Skeletal muscle satellite cell (primary cell): ENCODE measurements at regions not wholly inside any gene's neighbourhood (a gene's known extent, or its start where the extent isn't known, plus 50 kb on each side); places are given as distances from the start of the nearest gene placed in this dataset.
"Not testable (repeated sequence)": the region's sequence is repeated elsewhere in the genome, so short reads cannot be mapped to it uniquely, and the experiment has no call there.

Experiments used
- H3K27me3 ChIP-seq: 2 replicates; pipeline ENCODE4 v1.7.0; 2013; ENCODE audit warnings: low read length; ENCODE audit not compliant: control insufficient read depth, insufficient read depth
- H3K36me3 ChIP-seq: 2 replicates; pipeline ENCODE4 v1.7.0; 2013; ENCODE audit warnings: mild to moderate bottlenecking, control low read depth, low read length; ENCODE audit not compliant: insufficient read depth
- H3K4me1 ChIP-seq: 2 replicates; pipeline ENCODE4 v1.7.0; 2013; ENCODE audit warnings: low read length; ENCODE audit not compliant: control insufficient read depth, insufficient read depth
- H3K4me2 ChIP-seq: 2 replicates; pipeline ENCODE4 v1.7.0; 2013; ENCODE audit warnings: mild to moderate bottlenecking, low read length
- H3K4me3 ChIP-seq: 2 replicates; pipeline ENCODE4 v1.7.0; 2013; ENCODE audit warnings: low read length
- H3K9ac ChIP-seq: 2 replicates; pipeline ENCODE4 v1.7.0; 2013; ENCODE audit warnings: mild to moderate bottlenecking, low read depth, low read length, moderate library complexity
- H3K9me3 ChIP-seq: replicated peaks from 2 replicates; pipeline ENCODE4 v1.7.0; 2013; ENCODE audit warnings: mild to moderate bottlenecking, control low read depth, low read length

DNA sequence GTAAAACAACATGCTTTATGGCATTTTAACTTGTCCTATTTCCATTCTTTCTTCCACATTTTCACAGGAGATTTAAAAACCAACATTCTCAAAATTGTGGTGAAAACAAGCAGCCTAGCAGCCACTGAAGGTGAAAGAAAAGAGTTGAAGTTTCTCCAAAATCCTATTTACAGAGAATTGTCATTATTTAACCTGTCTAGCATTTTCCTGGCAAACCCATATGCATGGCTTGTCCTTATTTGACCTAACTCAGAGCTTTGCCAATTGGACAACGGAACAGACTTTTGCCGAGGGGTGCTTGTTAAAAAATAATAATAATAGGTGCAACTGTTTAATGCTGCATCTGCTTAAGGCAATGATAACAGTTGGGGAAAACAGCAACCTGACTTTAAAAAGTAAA is 80.4 kb upstream of the PCSK5 start:
- H3K4me2 ChIP-seq, result no peak overlapping the region
- no peaks in the 10 kb centered on the region for H3K27me3 ChIP-seq
- peaks cover 3% of the 10 kb centered on the region for H3K9me3 ChIP-seq
- H3K9ac ChIP-seq, result no peak overlapping the region
- H3K4me1 ChIP-seq, result peaks cover 7% of the 10 kb centered on the region
- no peaks in the 10 kb centered on the region for H3K36me3 ChIP-seq
- no peak overlapping the region for H3K4me3 ChIP-seq

DNA sequence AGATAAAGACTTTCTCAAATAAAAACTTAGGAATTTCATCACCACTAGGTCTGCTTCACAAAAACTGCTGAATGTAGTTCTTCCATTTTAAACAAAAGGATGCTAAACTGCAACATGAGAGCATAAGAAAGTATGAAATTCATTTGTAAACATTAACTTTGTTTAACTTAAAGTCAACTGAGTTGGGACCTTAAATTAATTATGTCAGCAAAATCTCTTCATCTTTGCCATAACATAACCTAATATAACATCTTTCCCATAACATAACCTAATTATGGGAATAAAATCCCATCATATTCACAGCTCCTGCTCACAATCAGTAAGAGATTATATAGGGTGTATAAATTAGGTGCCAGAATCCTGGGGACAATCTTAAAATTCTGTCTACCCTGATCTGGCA is 78.8 kb upstream of the PCSK5 start:
- Histone ChIP-seq H3K9ac (no peak overlapping the region), H3K9me3 (peaks cover 3% of the 10 kb centered on the region), H3K36me3 (no peaks in the 10 kb centered on the region), H3K4me1 (peaks cover 9% of the 10 kb centered on the region), H3K4me3 (no peak overlapping the region), H3K4me2 (no peak overlapping the region), H3K27me3 (no peaks in the 10 kb centered on the region)

GRCh38 chr9:75812141-75812540 is 78.3 kb upstream of the PCSK5 start:
- Histone ChIP-seq H3K4me3 (no peak overlapping the region), H3K27me3 (no peaks in the 10 kb centered on the region), H3K4me2 (no peak overlapping the region), H3K4me1 (peaks cover 9% of the 10 kb centered on the region), H3K9ac (no peak overlapping the region), H3K9me3 (peaks cover 3% of the 10 kb centered on the region), H3K36me3 (no peaks in the 10 kb centered on the region)

GRCh38 chr9:75814667-75815066 is 75.8 kb upstream of the PCSK5 start:
- Histone ChIP-seq H3K4me1 (peaks cover 9% of the 10 kb centered on the region), H3K9ac (peak overlapping the region; percentile 5), H3K4me2 (peak overlapping the region; percentile 10), H3K36me3 (no peaks in the 10 kb centered on the region), H3K27me3 (no peaks in the 10 kb centered on the region), H3K9me3 (peaks cover 3% of the 10 kb centered on the region), H3K4me3 (no peak overlapping the region)

DNA sequence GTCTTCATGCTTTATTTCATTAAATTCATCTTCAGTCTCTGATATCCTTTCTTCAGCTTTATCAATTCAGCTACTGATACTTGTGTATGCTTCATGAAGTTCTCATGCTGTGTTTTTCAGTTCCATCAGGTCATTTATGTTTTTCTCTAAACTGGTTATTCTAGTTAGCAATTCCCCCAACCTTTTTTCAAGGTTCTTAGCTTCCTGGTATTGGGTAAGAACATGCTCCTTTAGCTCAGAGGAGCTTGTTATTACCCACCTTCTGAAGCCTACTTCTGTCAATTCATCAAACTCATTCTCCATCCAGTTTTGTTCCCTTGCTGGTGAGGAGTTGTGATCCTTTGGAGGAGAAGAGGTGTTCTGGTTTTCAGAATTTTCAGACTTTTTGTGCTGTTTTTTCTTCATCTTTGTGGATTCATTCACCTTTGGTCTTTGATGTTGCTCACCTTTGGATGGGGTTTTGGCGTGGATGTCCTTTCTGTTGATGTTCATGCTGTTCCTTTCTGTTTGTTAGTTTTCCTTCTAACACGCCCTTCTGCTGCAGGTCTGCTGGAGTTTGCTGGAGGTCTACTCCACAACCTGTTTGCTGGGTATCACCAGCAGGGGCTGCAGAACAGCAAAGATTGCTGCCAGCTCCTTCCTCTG is 69.9 kb upstream of the PCSK5 start:
- not testable (repeated sequence) for H3K4me2 ChIP-seq, H3K9me3 ChIP-seq, H3K36me3 ChIP-seq, H3K9ac ChIP-seq, H3K4me3 ChIP-seq, H3K27me3 ChIP-seq
- peaks cover 21% of the 10 kb centered on the region for H3K4me1 ChIP-seq

- Histone ChIP-seq H3K4me1 (peaks cover 21% of the 10 kb centered on the region), H3K4me3 (no peak overlapping the region), H3K9me3 (no peaks in the 10 kb centered on the region), H3K4me2 (no peak overlapping the region), H3K27me3 (no peaks in the 10 kb centered on the region), H3K36me3 (no peaks in the 10 kb centered on the region), H3K9ac (no peak overlapping the region)
Observed at GRCh38 chr9:75823151-75823550, 67.3 kb upstream of the PCSK5 start.

- Histone ChIP-seq H3K4me2 (no peak overlapping the region), H3K4me3 (no peak overlapping the region), H3K36me3 (no peaks in the 10 kb centered on the region), H3K27me3 (no peaks in the 10 kb centered on the region), H3K9me3 (no peaks in the 10 kb centered on the region), H3K4me1 (peaks cover 21% of the 10 kb centered on the region), H3K9ac (no peak overlapping the region)
Observed at GRCh38 chr9:75824816-75825568, 65.5 kb upstream of the PCSK5 start.

DNA sequence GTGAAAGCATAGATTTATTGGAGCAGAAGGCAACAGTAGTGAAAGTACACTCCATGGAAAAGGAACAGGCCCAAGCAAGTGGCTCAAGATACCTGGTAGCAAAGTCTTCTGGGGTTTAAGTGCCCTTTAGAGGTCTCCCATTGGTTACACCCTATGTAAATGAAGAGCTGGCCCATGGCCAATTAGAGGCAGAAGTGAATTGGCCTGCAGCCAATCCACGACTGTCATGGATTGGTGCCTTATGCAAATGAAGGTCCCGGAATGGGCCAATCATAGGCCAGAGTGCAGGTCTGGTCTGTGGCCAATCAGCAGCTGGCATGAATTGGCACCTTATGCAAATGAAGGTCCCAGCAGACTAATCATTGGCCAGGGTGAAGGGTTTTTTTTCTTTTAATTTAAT is 64.2 kb upstream of the PCSK5 start:
- no peak overlapping the region for H3K4me2 ChIP-seq
- no peak overlapping the region for H3K4me3 ChIP-seq
- H3K9me3 ChIP-seq, result no peaks in the 10 kb centered on the region
- no peak overlapping the region for H3K9ac ChIP-seq
- peaks cover 21% of the 10 kb centered on the region for H3K4me1 ChIP-seq
- H3K36me3 ChIP-seq, result no peaks in the 10 kb centered on the region
- no peaks in the 10 kb centered on the region for H3K27me3 ChIP-seq

DNA sequence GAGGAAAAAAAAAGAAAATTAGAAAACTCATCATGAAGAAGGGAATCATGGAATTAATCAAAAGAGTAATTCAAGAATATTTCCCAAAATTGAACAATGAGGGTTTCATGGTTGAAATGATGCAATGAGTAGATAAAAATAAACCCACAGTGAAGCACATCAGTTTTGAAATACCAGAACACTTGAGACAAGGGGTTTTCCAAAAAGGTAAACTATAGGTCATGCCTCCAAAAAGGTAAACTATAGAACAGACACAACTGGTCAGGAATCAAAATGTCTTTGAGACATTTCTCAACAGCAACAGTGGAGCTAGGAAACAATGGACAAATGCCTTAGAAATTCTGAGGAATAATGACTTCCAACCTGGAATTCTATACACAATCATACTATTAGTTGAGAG is 60.2 kb upstream of the PCSK5 start:
- H3K9me3 ChIP-seq, result no peaks in the 10 kb centered on the region
- H3K4me3 ChIP-seq, result no peak overlapping the region
- no peaks in the 10 kb centered on the region for H3K27me3 ChIP-seq
- H3K4me1 ChIP-seq, result no peaks in the 10 kb centered on the region
- no peak overlapping the region for H3K9ac ChIP-seq
- no peak overlapping the region for H3K4me2 ChIP-seq
- no peaks in the 10 kb centered on the region for H3K36me3 ChIP-seq

- no peak overlapping the region for H3K4me2 ChIP-seq
- H3K4me3 ChIP-seq, result no peak overlapping the region
- no peaks in the 10 kb centered on the region for H3K4me1 ChIP-seq
- no peaks in the 10 kb centered on the region for H3K36me3 ChIP-seq
- no peaks in the 10 kb centered on the region for H3K9me3 ChIP-seq
- H3K27me3 ChIP-seq, result no peaks in the 10 kb centered on the region
- H3K9ac ChIP-seq, result no peak overlapping the region
Observed at GRCh38 chr9:75833778-75834177, 56.7 kb upstream of the PCSK5 start.

DNA sequence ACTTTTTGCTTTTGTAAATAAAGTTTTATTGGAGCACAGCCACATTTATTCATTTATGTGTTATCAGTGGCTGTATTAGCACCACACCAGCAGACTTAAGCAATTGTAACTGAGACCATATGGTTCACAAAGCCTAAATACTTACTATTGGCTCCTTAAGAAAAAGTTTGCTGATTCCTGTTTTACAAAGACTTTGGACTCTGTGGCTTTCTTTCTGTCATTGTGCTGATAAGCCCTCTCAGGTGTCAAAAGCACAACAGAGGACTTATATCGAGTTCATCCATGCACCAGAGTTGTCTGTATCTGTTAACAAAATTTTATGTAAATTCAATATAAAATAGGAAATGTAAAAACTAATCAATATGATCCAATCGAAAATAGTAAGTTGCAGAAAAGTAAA is 55.6 kb upstream of the PCSK5 start:
- Histone ChIP-seq H3K9me3 (no peaks in the 10 kb centered on the region), H3K9ac (no peak overlapping the region), H3K36me3 (no peaks in the 10 kb centered on the region), H3K4me1 (no peaks in the 10 kb centered on the region), H3K27me3 (no peaks in the 10 kb centered on the region), H3K4me2 (no peak overlapping the region), H3K4me3 (no peak overlapping the region)
